Suprapubic skin (tissue), 3 donors: ENCODE measurements at regions not wholly inside any gene's neighbourhood (a gene's known extent, or its start where the extent isn't known, plus 50 kb on each side); places are given as distances from the start of the nearest gene placed in this dataset.

Experiments
- POLR2A ChIP-seq, 2 donors: fragments of 450-650 bp; IDR thresholded peaks; one replicate each; pipeline ENCODE4 v1.6.1; 2017; ENCODE audit warnings: antibody characterized with exemption in 2 of 2, mild to moderate bottlenecking in 2 of 2, moderate library complexity in 2 of 2
- TF ChIP-seq, protein P1 (sequence below), 2 donors: fragments of 200-600 bp in 1 of 2; fragments of 450-650 bp in 1 of 2; sonication (generic) in 1 of 2; IDR thresholded peaks; one replicate each; pipeline ENCODE4 v1.5.1; 2016 to 2019; ENCODE audit warnings: antibody characterized with exemption in 2 of 2, mild to moderate bottlenecking in 1 of 2, moderate library complexity in 1 of 2

DNA sequence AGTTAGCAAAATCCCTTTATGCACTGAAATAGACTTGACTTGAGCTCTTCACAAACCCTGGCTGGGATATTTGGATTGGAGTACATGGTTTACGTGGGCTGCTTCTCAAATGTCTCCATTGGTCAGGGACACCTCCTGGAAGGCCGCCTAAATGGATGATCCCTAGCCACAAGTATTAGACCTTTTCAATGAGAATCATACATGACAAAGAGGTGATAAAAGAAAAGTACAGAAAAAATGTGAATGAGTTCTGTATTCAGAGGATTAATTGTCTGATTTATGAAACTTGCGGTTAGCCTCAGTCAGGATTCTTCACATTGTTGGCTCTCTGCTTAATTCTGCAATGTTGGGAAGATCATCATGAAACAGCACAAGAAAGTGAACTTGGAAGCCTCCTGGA is 752.8 kb upstream of the ADAMTS16 start:
- TF ChIP-seq, protein P1, sequence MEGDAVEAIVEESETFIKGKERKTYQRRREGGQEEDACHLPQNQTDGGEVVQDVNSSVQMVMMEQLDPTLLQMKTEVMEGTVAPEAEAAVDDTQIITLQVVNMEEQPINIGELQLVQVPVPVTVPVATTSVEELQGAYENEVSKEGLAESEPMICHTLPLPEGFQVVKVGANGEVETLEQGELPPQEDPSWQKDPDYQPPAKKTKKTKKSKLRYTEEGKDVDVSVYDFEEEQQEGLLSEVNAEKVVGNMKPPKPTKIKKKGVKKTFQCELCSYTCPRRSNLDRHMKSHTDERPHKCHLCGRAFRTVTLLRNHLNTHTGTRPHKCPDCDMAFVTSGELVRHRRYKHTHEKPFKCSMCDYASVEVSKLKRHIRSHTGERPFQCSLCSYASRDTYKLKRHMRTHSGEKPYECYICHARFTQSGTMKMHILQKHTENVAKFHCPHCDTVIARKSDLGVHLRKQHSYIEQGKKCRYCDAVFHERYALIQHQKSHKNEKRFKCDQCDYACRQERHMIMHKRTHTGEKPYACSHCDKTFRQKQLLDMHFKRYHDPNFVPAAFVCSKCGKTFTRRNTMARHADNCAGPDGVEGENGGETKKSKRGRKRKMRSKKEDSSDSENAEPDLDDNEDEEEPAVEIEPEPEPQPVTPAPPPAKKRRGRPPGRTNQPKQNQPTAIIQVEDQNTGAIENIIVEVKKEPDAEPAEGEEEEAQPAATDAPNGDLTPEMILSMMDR (IDR thresholded peaks at IDR 0.05), result no peak
- TF ChIP-seq POLR2A (IDR thresholded peaks at IDR 0.05), result no peak
